Panc1 (cell line): ENCODE measurements at regions not wholly inside any gene's neighbourhood (a gene's known extent, or its start where the extent isn't known, plus 50 kb on each side); places are given as distances from the start of the nearest gene placed in this dataset.

ENCODE experiments used
- ATAC-seq: fragments of 200-7000 bp; cut with Tn5 transposase; 2 replicates; pipeline ENCODE4 v1.9.1; 2020; ENCODE audit warnings: mild to moderate bottlenecking, moderate library complexity
- BruUV-seq: library from RNA; stranded (reverse); fragments of 400-500 nt; replicated peaks from 2 replicates; lab custom pipeline; 2021; lab: Mats Ljungman, UMichigan
- CTCF ChIA-PET: fragments of 300-600 bp; sonication (Branson Sonifier 250); formaldehyde crosslinking; loops from one replicate; lab custom pipeline; 2022; ENCODE audit warnings: antibody characterized with exemption; lab: Charles Lee
- POLR2A ChIA-PET: fragments of 300-600 bp; sonication (Branson Sonifier 250); formaldehyde crosslinking; loops from one replicate; lab custom pipeline; 2022; ENCODE audit warnings: antibody characterized with exemption; lab: Charles Lee
- DNase-seq: peaks from one replicate; pipeline ENCODE4 v3.0.0-alpha.2; 2010; ENCODE audit warnings: low read depth, low spot score
- H3K27ac ChIP-seq: 2 replicates; pipeline ENCODE4 v1.5.1; 2011; ENCODE audit warnings: mild to moderate bottlenecking, low read length, inconsistent platforms
- H3K27me3 ChIP-seq: fragments of 200-500 bp; sonication (Bioruptor generic); 2 replicates; pipeline ENCODE4 v1.6.0; 2014; ENCODE audit warnings: low read length, inconsistent platforms; ENCODE audit not compliant: control insufficient read depth, insufficient read depth
- H3K36me3 ChIP-seq: fragments of 200-500 bp; sonication (Bioruptor generic); 2 replicates; pipeline ENCODE4 v1.5.1; 2014; ENCODE audit warnings: inconsistent platforms, mild to moderate bottlenecking, low read length, moderate library complexity; ENCODE audit not compliant: control insufficient read depth, insufficient read depth
- H3K4me1 ChIP-seq: 2 replicates; pipeline ENCODE4 v1.5.1; 2011; ENCODE audit warnings: inconsistent platforms, mild to moderate bottlenecking, low read length, moderate library complexity; ENCODE audit not compliant: control insufficient read depth, insufficient read depth
- H3K4me3 ChIP-seq, 2 experiments: 2 replicates each; pipeline ENCODE4 v1.5.1; 2011 to 2012; ENCODE audit warnings: low read depth in 2 of 2, low read length in 2 of 2, mild to moderate bottlenecking in 2 of 2, inconsistent platforms in 1 of 2, moderate library complexity in 1 of 2
- H3K9me3 ChIP-seq: fragments of 200-500 bp; sonication (Bioruptor generic); 2 replicates; pipeline ENCODE4 v1.5.1; 2014; ENCODE audit warnings: low read depth, mild to moderate bottlenecking, inconsistent platforms, low read length, moderate library complexity; ENCODE audit not compliant: control insufficient read depth, insufficient read depth
- POLR2AphosphoS5 ChIP-seq: IDR thresholded peaks from 2 replicates; pipeline ENCODE4 v1.6.1; 2012; ENCODE audit warnings: mild to moderate bottlenecking, low read depth, low read length, moderate library complexity
- REST ChIP-seq, 2 experiments: IDR thresholded peaks; 2 replicates each; pipeline ENCODE4 v1.6.1; 2011 to 2012; ENCODE audit warnings: low read depth in 2 of 2, control low read depth in 1 of 2, low read length in 1 of 2, mild to moderate bottlenecking in 1 of 2, moderate library complexity in 1 of 2; ENCODE audit not compliant: insufficient read depth in 1 of 2
- SIN3A ChIP-seq: IDR thresholded peaks from 2 replicates; pipeline ENCODE4 v1.6.1; 2012; ENCODE audit warnings: low read depth, mild to moderate bottlenecking, low read length, moderate library complexity, borderline replicate concordance; ENCODE audit not compliant: insufficient read depth
- TCF7L2 ChIP-seq: IDR thresholded peaks from 2 replicates; pipeline ENCODE4 v1.6.1; 2011; ENCODE audit warnings: mild to moderate bottlenecking, low read depth, low read length, inconsistent platforms
- in situ Hi-C: cut with HindIII; loops from 2 replicates; pipeline ENCODE4 v1.10.0; 2016; ENCODE audit warnings: low sequenced_read_pairs, low pct_unique_long_range_greater_than_20kb
- intact Hi-C: fragments of 100-400 bp; cut with micrococcal nuclease; formaldehyde crosslinking; loops from one replicate; pipeline ENCODE4 v1.10.0; 2022; ENCODE audit not compliant: unreplicated experiment
- TF ChIP-seq, protein P1 (sequence below): fragments of 450-650 bp; IDR thresholded peaks from 2 replicates; pipeline ENCODE4 v1.5.1; 2017; ENCODE audit warnings: mild to moderate bottlenecking

- ChIA-PET POLR2A (no interaction called here), CTCF (no interaction called here)
- intact Hi-C loops, result no loop called here
- no peaks in the 10 kb centered on the region for H3K4me1 ChIP-seq
- H3K36me3 ChIP-seq, result no peaks in the 10 kb centered on the region
- TF ChIP-seq, protein P1, sequence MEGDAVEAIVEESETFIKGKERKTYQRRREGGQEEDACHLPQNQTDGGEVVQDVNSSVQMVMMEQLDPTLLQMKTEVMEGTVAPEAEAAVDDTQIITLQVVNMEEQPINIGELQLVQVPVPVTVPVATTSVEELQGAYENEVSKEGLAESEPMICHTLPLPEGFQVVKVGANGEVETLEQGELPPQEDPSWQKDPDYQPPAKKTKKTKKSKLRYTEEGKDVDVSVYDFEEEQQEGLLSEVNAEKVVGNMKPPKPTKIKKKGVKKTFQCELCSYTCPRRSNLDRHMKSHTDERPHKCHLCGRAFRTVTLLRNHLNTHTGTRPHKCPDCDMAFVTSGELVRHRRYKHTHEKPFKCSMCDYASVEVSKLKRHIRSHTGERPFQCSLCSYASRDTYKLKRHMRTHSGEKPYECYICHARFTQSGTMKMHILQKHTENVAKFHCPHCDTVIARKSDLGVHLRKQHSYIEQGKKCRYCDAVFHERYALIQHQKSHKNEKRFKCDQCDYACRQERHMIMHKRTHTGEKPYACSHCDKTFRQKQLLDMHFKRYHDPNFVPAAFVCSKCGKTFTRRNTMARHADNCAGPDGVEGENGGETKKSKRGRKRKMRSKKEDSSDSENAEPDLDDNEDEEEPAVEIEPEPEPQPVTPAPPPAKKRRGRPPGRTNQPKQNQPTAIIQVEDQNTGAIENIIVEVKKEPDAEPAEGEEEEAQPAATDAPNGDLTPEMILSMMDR, result no peak
- no peak for TF ChIP-seq REST (IDR thresholded peaks at IDR 0.05; ENCODE audit: insufficient read depth in 1 of 2, low read depth in 2 of 2, low read length in 1 of 2)
- no peak for TF ChIP-seq POLR2AphosphoS5
- ATAC-seq (no peak), DNase-seq (no peak)
- no peaks in the 10 kb centered on the region; the same call in 1 of the 2 replicates for H3K9me3 ChIP-seq
- H3K27ac ChIP-seq, result no peak overlapping the region
- H3K27me3 ChIP-seq, result peaks cover 21% of the 10 kb centered on the region
- in situ Hi-C loops, result no loop called here
- no TSS peak for BruUV-seq
- H3K4me3 ChIP-seq, result no peak overlapping the region
Observed at GRCh38 chr19:30273184-30273583, 99.0 kb upstream of the ZNF536 start.

GRCh38 chr19:30274987-30275386 is 97.2 kb upstream of the ZNF536 start:
- intact Hi-C loops, result no loop called here
- DNase-seq, result no peak
- H3K4me3 ChIP-seq, result no peak overlapping the region
- ChIA-PET POLR2A (no interaction called here), CTCF (no interaction called here)
- BruUV-seq, result no TSS peak
- no peak for ATAC-seq
- TF ChIP-seq TCF7L2 (no peak), POLR2AphosphoS5 (no peak), SIN3A (no peak), REST (IDR thresholded peaks at IDR 0.05; ENCODE audit: insufficient read depth in 1 of 2, low read depth in 2 of 2, low read length in 1 of 2) (no peak)
- TF ChIP-seq, protein P1, result no peak
- in situ Hi-C loops, result no loop called here
- H3K27me3 ChIP-seq, result peaks cover 26% of the 10 kb centered on the region
- H3K4me1 ChIP-seq, result no peaks in the 10 kb centered on the region
- no peak overlapping the region for H3K27ac ChIP-seq
- H3K9me3 ChIP-seq, result no peaks in the 10 kb centered on the region; the same call in 1 of the 2 replicates
- H3K36me3 ChIP-seq, result no peaks in the 10 kb centered on the region
